ENCODE measurements at regions not wholly inside any gene's neighbourhood (a gene's known extent, or its start where the extent isn't known, plus 50 kb on each side); places are given as distances from the start of the nearest gene placed in this dataset.
"Not testable (repeated sequence)": the region's sequence is repeated elsewhere in the genome, so short reads cannot be mapped to it uniquely, and the experiment has no call there.

- no peak for DNase-seq (ENCODE audit: low read depth)
Observed at GRCh38 chr7:57198801-57199200, 66.6 kb upstream of the ZNF479 start.

DNA sequence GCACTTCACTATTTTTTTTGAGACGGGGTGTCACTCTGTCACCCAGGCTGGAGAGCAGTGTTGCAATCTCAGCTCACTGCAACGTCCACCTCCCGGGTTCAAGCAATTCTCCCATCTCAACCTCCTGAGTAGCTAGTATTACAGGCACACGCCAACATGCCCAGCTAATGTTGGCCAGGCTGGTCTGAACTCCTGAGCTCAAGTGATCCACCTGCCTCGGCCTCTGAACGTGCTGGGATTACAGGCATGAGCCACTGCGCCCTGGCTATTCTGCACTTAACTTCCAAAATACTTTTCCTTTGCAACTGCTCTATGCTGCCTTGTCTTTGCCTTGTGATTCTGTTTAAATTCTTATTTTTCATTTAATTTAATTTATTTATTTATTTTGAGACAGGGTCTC is 67.0 kb upstream of the ZNF479 start:
- no peak for DNase-seq (ENCODE audit: low read depth)

GRCh38 chr7:57201021-57201894 is 69.0 kb upstream of the ZNF479 start:
- DNase-seq (ENCODE audit: low read depth): no peak

GRCh38 chr7:57201895-57202210 is 69.6 kb upstream of the ZNF479 start:
- DNase-seq (ENCODE audit: low read depth): no peak

GRCh38 chr7:57202274-57202673 is 70.0 kb upstream of the ZNF479 start:
- no peak for DNase-seq (ENCODE audit: low read depth)

- no peak for DNase-seq (ENCODE audit: low read depth)
Observed at GRCh38 chr7:57203161-57203791, 71.0 kb upstream of the ZNF479 start.

GRCh38 chr7:57203858-57204257 is 71.6 kb upstream of the ZNF479 start:
- not testable (repeated sequence) for DNase-seq (ENCODE audit: low read depth)

DNA sequence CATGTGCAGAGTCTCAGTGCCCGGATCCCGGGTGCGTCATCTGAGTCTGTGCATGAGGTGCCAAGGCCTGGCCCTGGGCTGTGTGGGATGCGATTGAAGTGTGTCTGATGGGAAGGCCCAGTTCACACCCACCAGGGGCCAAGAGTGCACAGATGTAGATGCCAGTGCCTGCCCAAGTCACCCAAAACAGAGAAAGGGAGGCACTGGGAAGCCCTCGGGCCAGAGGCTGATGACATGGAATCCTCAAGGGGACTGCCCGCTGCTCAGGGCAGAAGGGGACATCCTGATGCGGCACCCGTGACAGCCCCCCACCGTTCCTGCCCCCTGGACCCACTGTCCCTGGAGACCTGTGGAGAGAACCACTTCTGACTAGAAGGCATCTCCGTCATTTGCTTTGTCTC is 72.2 kb upstream of the ZNF479 start:
- no peak for DNase-seq (ENCODE audit: low read depth)

DNA sequence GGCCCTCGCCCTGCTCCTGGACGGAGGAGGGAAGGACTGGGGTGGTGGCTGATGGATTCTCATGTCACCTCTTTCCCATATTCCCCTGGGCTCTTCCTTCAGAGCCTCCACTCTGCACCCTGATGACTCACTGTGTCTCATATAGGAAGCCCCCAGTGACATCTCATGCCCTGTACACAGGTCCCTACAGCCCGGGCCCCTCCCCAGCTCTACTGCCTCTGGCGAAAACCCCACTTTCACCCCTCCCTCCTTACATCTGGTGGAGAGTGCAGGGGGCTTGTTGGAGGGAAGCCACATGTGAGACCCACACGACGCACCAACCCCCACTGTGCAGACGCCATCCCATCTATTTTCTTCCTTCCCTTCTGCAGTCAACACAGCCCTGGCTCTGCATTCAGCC is 72.8 kb upstream of the ZNF479 start:
- no peak for DNase-seq (ENCODE audit: low read depth)

- DNase-seq (ENCODE audit: low read depth): no peak
Observed at GRCh38 chr7:57207836-57208235, 75.6 kb upstream of the ZNF479 start.

- no peak for DNase-seq (ENCODE audit: low read depth)
Observed at GRCh38 chr7:57210212-57210611, 78.0 kb upstream of the ZNF479 start.

GRCh38 chr7:57210871-57211270 is 78.6 kb upstream of the ZNF479 start:
- no peak for DNase-seq (ENCODE audit: low read depth)

- no peak for DNase-seq (ENCODE audit: low read depth)
Observed at GRCh38 chr7:57211428-57212100, 79.3 kb upstream of the ZNF479 start.

DNA sequence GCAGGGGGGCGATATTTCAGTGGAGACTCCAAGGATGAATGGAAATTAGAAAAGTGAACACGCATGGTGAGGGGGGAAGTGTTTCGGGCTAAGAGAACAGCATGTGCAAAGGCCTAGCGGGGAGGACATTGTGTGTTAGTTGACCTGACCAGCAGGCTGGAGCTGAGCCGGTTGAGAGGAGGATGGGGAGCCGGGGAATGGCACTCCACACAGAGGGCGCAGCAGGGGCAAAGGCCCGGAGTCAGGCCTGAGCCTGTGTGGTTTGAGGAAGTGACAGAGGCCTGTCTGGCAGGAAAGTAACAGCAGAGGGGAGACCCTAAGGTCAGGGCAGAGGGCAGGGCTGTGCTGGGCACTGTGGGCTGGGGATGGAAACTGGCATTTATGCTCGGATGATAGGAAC is 83.2 kb upstream of the ZNF479 start:
- DNase-seq (ENCODE audit: low read depth): no peak

- peak; percentile 10 for DNase-seq (ENCODE audit: low read depth)
Observed at GRCh38 chr7:57216340-57216739, 84.1 kb upstream of the ZNF479 start.

- DNase-seq (ENCODE audit: low read depth): no peak
Observed at GRCh38 chr7:57218196-57218716, 86.0 kb upstream of the ZNF479 start.

DNA sequence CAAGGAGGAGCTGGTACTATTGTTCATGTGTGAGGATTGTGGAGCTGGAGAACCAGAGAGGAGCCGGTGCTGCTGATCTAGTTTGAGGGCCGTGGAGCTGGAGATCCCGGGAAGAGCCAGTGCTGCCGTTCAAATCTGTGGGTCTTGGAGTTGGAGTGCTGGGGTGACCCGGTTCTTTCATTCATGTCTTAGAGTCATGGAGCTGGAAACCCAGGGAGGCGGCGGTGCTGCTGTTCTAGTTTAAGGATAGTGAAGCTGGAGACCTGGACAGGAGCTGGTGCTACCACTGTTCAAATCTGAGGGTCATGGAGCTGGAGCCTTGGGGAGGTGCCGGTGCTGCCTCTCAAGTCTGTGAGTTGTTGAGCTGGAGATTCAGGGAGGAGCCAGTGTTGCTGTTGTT is 88.5 kb upstream of the ZNF479 start:
- no peak for DNase-seq (ENCODE audit: low read depth)

- DNase-seq (ENCODE audit: low read depth): no peak
Observed at GRCh38 chr7:57225666-57226065, 93.4 kb upstream of the ZNF479 start.

- not testable (repeated sequence) for DNase-seq (ENCODE audit: low read depth)
Observed at GRCh38 chr7:57241236-57241635, 109.0 kb upstream of the ZNF479 start.

DNA sequence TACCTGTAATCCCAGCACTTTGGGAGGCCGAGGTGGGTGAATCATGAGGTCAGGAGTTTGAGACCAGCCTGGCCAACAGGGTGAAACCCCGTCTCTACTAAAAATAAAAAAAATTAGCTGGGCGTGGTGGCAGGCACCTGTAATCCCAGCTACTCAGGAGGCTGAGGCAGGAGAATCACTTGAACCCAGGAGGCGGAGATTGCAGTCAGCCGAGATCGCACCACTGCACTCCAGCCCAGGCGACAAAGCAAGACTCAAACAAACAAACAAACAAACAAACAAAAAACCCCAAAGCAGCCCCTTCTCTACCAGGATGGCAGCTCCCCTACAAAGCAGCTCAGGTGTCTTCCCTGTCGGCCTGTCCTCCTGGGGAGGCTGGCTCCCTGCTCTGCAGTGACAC is 111.3 kb upstream of the ZNF479 start:
- not testable (repeated sequence) for DNase-seq (ENCODE audit: low read depth)

- not testable (repeated sequence) for DNase-seq (ENCODE audit: low read depth)
Observed at GRCh38 chr7:57244345-57244980, 112.2 kb upstream of the ZNF479 start.

DNA sequence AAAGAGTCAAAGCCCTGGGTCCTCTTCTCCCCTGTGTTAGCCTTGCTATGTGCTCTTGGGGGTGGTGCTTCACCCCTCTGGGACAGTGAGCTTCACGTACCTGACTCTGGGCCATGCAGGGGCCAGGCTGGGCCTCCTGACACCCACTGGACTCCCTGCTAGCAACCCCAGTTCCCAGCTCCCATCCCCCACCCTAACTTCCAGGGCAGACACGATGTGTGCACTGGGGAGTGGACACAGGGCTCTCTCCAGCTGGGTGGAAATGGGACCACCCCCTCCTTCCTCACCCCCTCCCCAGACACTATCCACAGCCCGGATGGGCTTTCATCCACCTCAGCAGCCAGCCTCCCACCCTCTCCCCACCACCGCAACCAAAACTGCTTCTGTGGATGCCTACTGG is 113.0 kb upstream of the ZNF479 start:
- no peak for DNase-seq (ENCODE audit: low read depth)
